GM12892 (cell line): ENCODE measurements at regions not wholly inside any gene's neighbourhood (a gene's known extent, or its start where the extent isn't known, plus 50 kb on each side); places are given as distances from the start of the nearest gene placed in this dataset.

Source experiments
- POLR2A ChIP-seq: IDR thresholded peaks from 2 replicates; pipeline ENCODE4 v1.6.1; 2011; ENCODE audit warnings: low read depth, low read length, control low read depth
- POLR2AphosphoS5 ChIP-seq: IDR thresholded peaks from 2 replicates; pipeline ENCODE4 v1.6.1; 2011; ENCODE audit warnings: low read depth, low read length, control low read depth

- TF ChIP-seq POLR2A (no peak), POLR2AphosphoS5 (no peak)
These were observed 63.2 kb upstream of the ATP8B1 start for GRCh38 chr18:57866355-57866754.
